ENCODE measurements at regions not wholly inside any gene's neighbourhood (a gene's known extent, or its start where the extent isn't known, plus 50 kb on each side); places are given as distances from the start of the nearest gene placed in this dataset.
A peak's percentile ranks its signal among the peaks of the same experiment; 100 is the strongest.

DNA sequence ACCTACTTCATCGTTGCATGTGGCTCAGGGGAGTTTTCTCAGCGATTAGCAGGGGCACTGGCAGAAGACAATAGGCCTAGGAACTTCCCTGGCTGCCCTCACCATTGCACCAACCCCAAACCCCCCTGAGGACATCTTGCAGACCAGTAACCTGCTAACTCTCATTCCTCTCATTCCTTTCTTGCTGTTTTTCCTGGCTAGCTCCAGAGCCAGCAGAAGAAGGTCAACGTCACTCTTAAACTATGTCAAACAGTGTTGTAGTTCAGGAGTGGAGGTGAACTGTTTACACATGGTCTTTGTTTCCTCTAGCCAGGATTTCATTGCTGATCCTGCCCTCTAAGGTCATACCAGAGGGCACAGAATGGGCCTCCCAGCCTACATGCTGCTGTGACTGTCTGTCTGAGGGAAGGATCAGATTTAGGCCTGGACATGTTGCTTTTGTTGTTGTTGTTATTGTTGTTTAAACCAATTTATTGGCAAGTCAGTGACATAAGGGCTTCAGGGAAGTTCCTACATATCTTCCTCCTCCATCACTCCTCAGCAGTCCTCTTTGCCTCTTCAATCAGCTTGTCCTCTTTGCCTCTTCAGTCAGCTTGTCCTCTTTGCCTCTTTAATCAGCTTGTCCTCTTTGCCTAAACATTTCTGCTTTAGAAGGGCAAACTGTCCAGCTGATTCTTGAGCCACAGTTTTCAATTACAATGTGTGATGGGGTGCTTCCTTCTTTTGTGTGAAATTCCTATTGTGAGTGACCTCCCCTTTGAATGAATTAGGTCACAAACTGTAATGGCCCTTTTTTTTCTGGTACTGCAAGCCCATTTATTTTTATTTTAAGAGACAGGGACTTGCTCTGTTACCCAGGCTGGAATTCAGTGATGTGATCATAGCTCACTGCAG, 471.9 kb upstream of the TNP1 start:
- Histone ChIP-seq H3K4me3 (no peak overlapping the region), H3K4me2 (no peak overlapping the region), H3K4me1 (peaks cover 2 to 26% (median 9%) of the 10 kb centered on the region in 10 experiments; a peak in 15 of 20 replicates), H3K9me3 (replicated peaks in 1 of 11) (peaks cover 0 to 10% (median 0%) of the 10 kb centered on the region in 11 experiments; a peak in 2 of 22 replicates), H3K9ac (no peak overlapping the region), H3K27me3 (peaks cover 0 to 97% (median 0%) of the 10 kb centered on the region in 11 experiments; a peak in 5 of 22 replicates), H3K27ac (no peak overlapping the region), H4K20me1 (no peaks in the 10 kb centered on the region), H3K36me3 (no peaks in the 10 kb centered on the region)
- no peak for TF ChIP-seq Cebpa-rat (IDR thresholded peaks at IDR 0.05)

DNA sequence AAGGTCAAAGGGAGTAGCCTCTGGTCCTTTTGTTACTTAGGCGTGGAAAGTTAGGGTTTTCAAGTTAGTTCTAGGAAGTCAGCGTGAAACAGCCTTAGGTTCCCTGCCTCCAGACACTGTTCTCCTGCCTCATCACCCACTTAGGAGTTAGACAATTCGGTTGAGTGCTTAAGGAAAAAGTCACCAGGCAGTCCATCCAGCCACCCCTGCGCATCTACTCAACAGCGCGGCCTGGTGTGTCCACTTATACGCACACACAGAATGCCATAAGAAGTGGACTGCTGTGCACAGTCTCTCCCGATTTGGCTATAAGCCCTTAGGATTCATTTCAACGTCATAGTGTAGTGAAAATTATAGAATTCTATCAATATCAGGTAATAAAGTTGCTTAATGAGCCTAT, 470.8 kb upstream of the TNP1 start:
- Histone ChIP-seq H3K36me3 (no peaks in the 10 kb centered on the region), H3K9me3 (replicated peaks in 1 of 11) (peaks cover 0 to 10% (median 0%) of the 10 kb centered on the region in 11 experiments; a peak in 3 of 22 replicates), H3K4me2 (no peak overlapping the region), H3K4me3 (no peak overlapping the region), H3K4me1 (peaks cover 5 to 38% (median 19%) of the 10 kb centered on the region in 10 experiments; a peak in 18 of 20 replicates), H3K9ac (no peak overlapping the region), H3K27me3 (peaks cover 0 to 99% (median 0%) of the 10 kb centered on the region in 11 experiments; a peak in 5 of 22 replicates), H4K20me1 (no peaks in the 10 kb centered on the region), H3K27ac (no peak overlapping the region)
- no peak for TF ChIP-seq Cebpa-rat (IDR thresholded peaks at IDR 0.05)

DNA sequence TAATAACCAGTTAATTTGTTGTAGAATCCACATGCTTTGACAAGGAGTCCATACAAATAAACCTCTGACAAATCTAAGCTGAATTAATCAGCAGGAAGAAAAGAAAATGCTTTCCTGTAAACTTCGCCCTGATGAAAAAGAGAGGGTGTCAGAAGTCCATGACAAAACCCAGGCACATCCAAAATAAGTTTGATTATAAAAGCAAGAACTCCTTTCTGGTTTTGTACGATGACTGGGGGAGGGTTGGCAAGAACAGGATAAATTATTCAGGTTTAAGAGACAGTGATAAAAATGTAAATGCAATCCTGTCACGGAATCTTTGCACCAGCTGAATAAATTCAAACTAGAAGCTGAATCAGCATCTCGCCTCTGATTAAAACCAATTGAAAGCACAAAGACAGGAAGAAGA, 469.2 kb upstream of the TNP1 start:
- H3K36me3 ChIP-seq, result peaks cover 0 to 5% (median 0%) of the 10 kb centered on the region in 11 experiments; a peak in 3 of 22 replicates
- peak overlapping the region in 9 of 11 experiments; percentile 16 to 47 (median 35); a peak in 14 of 22 replicates for H3K4me2 ChIP-seq
- H3K9ac ChIP-seq, result no peak overlapping the region
- no peak overlapping the region for H3K27ac ChIP-seq
- no peaks in the 10 kb centered on the region for H4K20me1 ChIP-seq
- H3K4me3 ChIP-seq, result no peak overlapping the region
- H3K4me1 ChIP-seq, result peaks cover 5 to 41% (median 20%) of the 10 kb centered on the region in 10 experiments; a peak in 18 of 20 replicates
- H3K9me3 ChIP-seq (replicated peaks in 1 of 11), result peaks cover 0 to 26% (median 6%) of the 10 kb centered on the region in 11 experiments; a peak in 18 of 22 replicates
- H3K27me3 ChIP-seq, result peaks cover 0 to 100% (median 0%) of the 10 kb centered on the region in 11 experiments; a peak in 7 of 22 replicates
- no peak for TF ChIP-seq Cebpa-rat (IDR thresholded peaks at IDR 0.05)

DNA sequence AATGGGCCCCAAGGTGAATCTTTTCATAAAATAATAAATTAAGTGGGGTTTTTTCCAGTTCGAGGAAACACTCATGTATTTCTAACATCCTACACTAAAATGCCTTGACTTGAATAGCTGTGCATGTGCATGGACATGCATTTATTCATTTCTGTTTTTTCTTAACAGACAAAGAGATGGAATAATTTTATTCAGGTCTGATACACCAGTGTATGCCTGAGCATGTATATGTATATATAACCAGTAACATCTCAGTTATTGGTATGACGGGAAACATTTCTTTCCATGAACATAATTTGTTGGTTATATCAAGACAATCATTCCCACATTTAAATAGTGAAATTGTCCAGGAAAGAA, 468.7 kb upstream of the TNP1 start:
- peaks cover 5 to 41% (median 20%) of the 10 kb centered on the region in 10 experiments; a peak in 18 of 20 replicates for H3K4me1 ChIP-seq
- peaks cover 0 to 6% (median 0%) of the 10 kb centered on the region in 11 experiments; a peak in 3 of 22 replicates for H3K36me3 ChIP-seq
- H3K27ac ChIP-seq, result no peak overlapping the region
- H4K20me1 ChIP-seq, result no peaks in the 10 kb centered on the region
- no peak overlapping the region for H3K4me3 ChIP-seq
- no peak for TF ChIP-seq Cebpa-rat (IDR thresholded peaks at IDR 0.05)
- H3K4me2 ChIP-seq, result peak overlapping the region in 1 of 11 experiments; percentile 6; a peak in 2 of 22 replicates
- H3K27me3 ChIP-seq, result peaks cover 0 to 100% (median 0%) of the 10 kb centered on the region in 11 experiments; a peak in 7 of 22 replicates
- no peak overlapping the region for H3K9ac ChIP-seq
- peaks cover 0 to 31% (median 10%) of the 10 kb centered on the region in 11 experiments; a peak in 19 of 22 replicates for H3K9me3 ChIP-seq (replicated peaks in 1 of 11)

DNA sequence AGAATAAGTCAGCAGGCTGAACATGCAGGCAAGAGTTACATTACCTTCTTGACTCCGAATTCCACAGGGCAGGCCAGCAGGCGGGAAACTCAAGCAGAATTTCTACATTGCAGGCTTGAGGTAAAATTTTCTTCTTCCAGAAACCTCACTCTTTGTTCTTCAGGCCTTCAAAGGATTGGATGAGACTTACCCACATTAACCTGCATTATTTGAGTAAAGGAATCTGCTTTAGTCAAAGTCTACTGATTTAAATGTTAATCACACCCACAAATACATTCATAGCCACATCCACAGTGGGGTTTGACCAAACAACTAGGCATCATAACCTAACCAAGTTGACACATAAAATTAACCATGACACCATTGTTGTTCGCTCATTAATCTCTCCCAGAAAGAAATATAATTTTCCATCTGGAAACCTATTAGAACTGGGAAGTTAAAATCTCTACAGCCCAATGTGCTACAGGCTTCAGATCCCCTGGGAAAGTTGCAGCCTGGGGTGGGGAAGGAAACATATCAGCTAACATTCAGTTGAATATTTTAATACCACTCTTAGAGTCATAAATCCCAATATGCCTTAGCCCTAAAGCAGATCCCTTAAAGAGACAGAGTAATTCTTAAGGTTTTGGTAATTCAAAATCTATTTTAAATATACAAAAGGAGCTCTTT, 468.2 kb upstream of the TNP1 start:
- Histone ChIP-seq H3K27me3 (peaks cover 0 to 100% (median 0%) of the 10 kb centered on the region in 11 experiments; a peak in 7 of 22 replicates), H3K4me3 (no peak overlapping the region), H3K4me1 (peaks cover 5 to 41% (median 20%) of the 10 kb centered on the region in 10 experiments; a peak in 18 of 20 replicates), H3K27ac (peak overlapping the region in 2 of 11 experiments; percentile 71 to 72; a peak in 1 of 22 replicates), H3K9ac (no peak overlapping the region), H4K20me1 (no peaks in the 10 kb centered on the region), H3K9me3 (replicated peaks in 1 of 11) (peaks cover 0 to 36% (median 10%) of the 10 kb centered on the region in 11 experiments; a peak in 19 of 22 replicates), H3K36me3 (peaks cover 0 to 6% (median 0%) of the 10 kb centered on the region in 11 experiments; a peak in 3 of 22 replicates), H3K4me2 (peak overlapping the region in 4 of 11 experiments; percentile 6 to 65 (median 42); a peak in 4 of 22 replicates)
- TF ChIP-seq Cebpa-rat (IDR thresholded peaks at IDR 0.05), result no peak

DNA sequence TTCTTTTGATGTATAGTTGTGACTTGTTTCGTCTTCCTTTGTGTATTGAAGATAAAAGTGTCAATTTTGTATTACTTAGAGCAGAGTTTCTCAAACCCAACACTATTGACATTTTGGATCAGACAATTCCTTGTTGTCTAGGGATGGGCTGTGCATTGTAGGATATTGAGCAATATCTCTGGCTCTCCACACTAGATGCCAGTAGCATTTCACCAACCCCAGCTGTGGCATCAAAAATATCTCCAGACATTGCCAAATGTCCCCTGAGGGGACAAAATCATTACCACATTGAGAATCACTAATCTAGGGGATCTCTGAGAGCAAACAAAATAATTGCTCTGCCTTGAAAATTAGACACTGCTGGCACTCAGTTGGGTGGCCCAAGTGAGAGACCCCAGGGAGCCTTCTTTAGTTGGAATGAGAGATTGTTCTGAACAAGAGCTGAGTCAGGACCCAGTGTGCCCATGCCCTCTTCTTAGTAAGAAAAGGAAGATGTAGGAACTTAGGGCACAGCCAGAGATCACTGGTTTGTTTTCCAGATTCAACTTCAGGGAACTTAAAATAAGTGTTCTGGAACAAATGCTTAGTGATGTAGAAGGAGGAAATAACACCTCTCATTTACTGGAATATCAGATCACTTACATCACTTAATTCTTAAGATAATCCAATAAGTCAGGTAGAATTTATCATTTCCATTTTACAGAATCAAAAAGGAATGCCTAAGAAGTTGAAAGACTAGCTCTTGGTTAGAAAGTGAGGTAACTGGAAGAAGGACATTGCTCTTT, 466.6 kb upstream of the TNP1 start:
- Histone ChIP-seq H3K4me1 (peaks cover 5 to 41% (median 20%) of the 10 kb centered on the region in 10 experiments; a peak in 18 of 20 replicates), H3K27me3 (peaks cover 0 to 94% (median 0%) of the 10 kb centered on the region in 11 experiments; a peak in 7 of 22 replicates), H4K20me1 (no peaks in the 10 kb centered on the region), H3K9me3 (replicated peaks in 1 of 11) (peaks cover 0 to 40% (median 10%) of the 10 kb centered on the region in 11 experiments; a peak in 19 of 22 replicates), H3K9ac (peak overlapping the region in 3 of 11 experiments; percentile 22 to 55 (median 45); a peak in 3 of 22 replicates), H3K4me2 (peak overlapping the region in 10 of 11 experiments; percentile 8 to 75 (median 64); a peak in 18 of 22 replicates), H3K4me3 (no peak overlapping the region), H3K36me3 (peaks cover 0 to 6% (median 0%) of the 10 kb centered on the region in 11 experiments; a peak in 3 of 22 replicates), H3K27ac (peak overlapping the region in 8 of 11 experiments; percentile 6 to 73 (median 60); a peak in 13 of 22 replicates)
- TF ChIP-seq Cebpa-rat (IDR thresholded peaks at IDR 0.05), result peak in 9 of 11 experiments; percentile 42 to 91 (median 82); a peak in 15 of 22 replicates

DNA sequence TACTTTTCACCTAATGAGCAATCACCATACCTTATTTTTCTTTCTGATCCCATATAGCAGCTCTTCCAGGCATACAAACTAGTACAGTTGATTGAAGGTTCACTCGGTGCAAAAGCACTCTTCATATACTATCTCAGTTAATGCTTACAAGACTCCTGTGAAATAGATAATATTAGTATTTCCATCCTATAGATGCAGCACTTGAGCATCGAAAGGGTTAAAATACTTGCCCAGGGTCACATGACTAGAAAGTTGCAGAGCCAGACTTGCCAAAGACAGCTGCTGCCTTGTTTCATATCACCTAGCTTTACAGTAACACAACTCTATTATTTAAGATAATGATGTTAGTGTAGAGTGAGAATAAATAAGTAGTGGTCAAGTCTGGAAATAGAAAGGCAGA, 466.0 kb upstream of the TNP1 start:
- H3K36me3 ChIP-seq, result peaks cover 0 to 6% (median 0%) of the 10 kb centered on the region in 11 experiments; a peak in 3 of 22 replicates
- H3K4me3 ChIP-seq, result no peak overlapping the region
- H3K4me1 ChIP-seq, result peaks cover 5 to 41% (median 20%) of the 10 kb centered on the region in 10 experiments; a peak in 18 of 20 replicates
- TF ChIP-seq Cebpa-rat (IDR thresholded peaks at IDR 0.05), result no peak
- peak overlapping the region in 9 of 11 experiments; percentile 28 to 75 (median 64); a peak in 16 of 22 replicates for H3K4me2 ChIP-seq
- no peak overlapping the region; a peak in 1 of 22 replicates for H3K9ac ChIP-seq
- H3K27ac ChIP-seq, result peak overlapping the region in 7 of 11 experiments; percentile 0 to 73 (median 61); a peak in 11 of 22 replicates
- H4K20me1 ChIP-seq, result no peaks in the 10 kb centered on the region
- H3K9me3 ChIP-seq (replicated peaks in 1 of 11), result peaks cover 0 to 40% (median 10%) of the 10 kb centered on the region in 11 experiments; a peak in 19 of 22 replicates
- H3K27me3 ChIP-seq, result peaks cover 0 to 90% (median 0%) of the 10 kb centered on the region in 11 experiments; a peak in 7 of 22 replicates

All from BLaER1 treated with 17β-estradiol and CSF1 and Interleukin-3, amounts not matched to agents 10 nM and 100 nM (cell line).